MG63 (cell line): ENCODE measurements at regions not wholly inside any gene's neighbourhood (a gene's known extent, or its start where the extent isn't known, plus 50 kb on each side); places are given as distances from the start of the nearest gene placed in this dataset.
A peak's percentile ranks its signal among the peaks of the same experiment; 100 is the strongest.
"Not testable (repeated sequence)": the region's sequence is repeated elsewhere in the genome, so short reads cannot be mapped to it uniquely, and the experiment has no call there.

ENCODE experiments used
- DNase-seq: peaks from one replicate; pipeline ENCODE4 v3.0.0-alpha.2; 2020
- H3K27me3 ChIP-seq: fragments of 250-450 bp; sonication (Bioruptor Pico); 2 replicates; pipeline ENCODE4 v1.5.1; 2020; ENCODE audit warnings: mild to moderate bottlenecking, moderate library complexity
- H3K36me3 ChIP-seq: fragments of 250-450 bp; sonication (Bioruptor Pico); 2 replicates; pipeline ENCODE4 v1.5.1; 2020; ENCODE audit warnings: mild to moderate bottlenecking, moderate library complexity
- H3K4me3 ChIP-seq: fragments of 250-450 bp; sonication (Bioruptor Pico); 2 replicates; pipeline ENCODE4 v1.5.1; 2020; ENCODE audit warnings: mild to moderate bottlenecking, moderate library complexity
- H3K9me3 ChIP-seq: fragments of 250-450 bp; sonication (Bioruptor Pico); 2 replicates; pipeline ENCODE4 v1.5.1; 2020; ENCODE audit warnings: mild to moderate bottlenecking, moderate library complexity

GRCh38 chrX:40998123-40998522, 87.1 kb upstream of the USP9X start:
- Histone ChIP-seq H3K36me3 (no peaks in the 10 kb centered on the region), H3K9me3 (no peaks in the 10 kb centered on the region), H3K27me3 (no peaks in the 10 kb centered on the region), H3K4me3 (no peak overlapping the region)
- no peak for DNase-seq

GRCh38 chrX:41001327-41001726, 83.9 kb upstream of the USP9X start:
- H3K4me3 ChIP-seq, result no peak overlapping the region
- H3K27me3 ChIP-seq, result no peaks in the 10 kb centered on the region
- no peaks in the 10 kb centered on the region for H3K9me3 ChIP-seq
- DNase-seq, result no peak
- no peaks in the 10 kb centered on the region for H3K36me3 ChIP-seq

GRCh38 chrX:41002026-41002425, 83.2 kb upstream of the USP9X start:
- Histone ChIP-seq H3K27me3 (no peaks in the 10 kb centered on the region), H3K4me3 (no peak overlapping the region), H3K36me3 (no peaks in the 10 kb centered on the region), H3K9me3 (no peaks in the 10 kb centered on the region)
- DNase-seq, result no peak

- DNase-seq, result no peak
- H3K27me3 ChIP-seq, result no peaks in the 10 kb centered on the region
These were observed 81.6 kb upstream of the USP9X start for GRCh38 chrX:41003506-41004270.

GRCh38 chrX:41005445-41005992, 79.7 kb upstream of the USP9X start:
- DNase-seq, result no peak
- no peaks in the 10 kb centered on the region for H3K36me3 ChIP-seq
- H3K27me3 ChIP-seq, result no peaks in the 10 kb centered on the region
- no peaks in the 10 kb centered on the region for H3K9me3 ChIP-seq
- no peak overlapping the region for H3K4me3 ChIP-seq

More at GRCh38 chrX:41003506-41004270, 81.6 kb upstream of the USP9X start:
- Histone ChIP-seq H3K4me3 (no peak overlapping the region), H3K36me3 (no peaks in the 10 kb centered on the region), H3K9me3 (no peaks in the 10 kb centered on the region)

- Histone ChIP-seq H3K9me3 (no peaks in the 10 kb centered on the region), H3K27me3 (no peaks in the 10 kb centered on the region), H3K4me3 (peak overlapping the region; percentile 9; the same call in 1 of the 2 replicates), H3K36me3 (no peaks in the 10 kb centered on the region)
- DNase-seq, result peak; percentile 78
These were observed 75.1 kb upstream of the USP9X start for GRCh38 chrX:41009850-41010846.

- peak; percentile 27 for DNase-seq
- Histone ChIP-seq H3K4me3 (no peak overlapping the region), H3K36me3 (no peaks in the 10 kb centered on the region)
These were observed 70.4 kb upstream of the USP9X start for GRCh38 chrX:41014776-41015360.

GRCh38 chrX:41017785-41018184, 67.5 kb upstream of the USP9X start:
- H3K27me3 ChIP-seq, DNase-seq, H3K36me3 ChIP-seq, H3K9me3 ChIP-seq, H3K4me3 ChIP-seq: not testable (repeated sequence)

More at GRCh38 chrX:41014776-41015360, 70.4 kb upstream of the USP9X start:
- H3K9me3 ChIP-seq, result no peaks in the 10 kb centered on the region
- no peaks in the 10 kb centered on the region for H3K27me3 ChIP-seq

- not testable (repeated sequence) for H3K36me3 ChIP-seq, H3K4me3 ChIP-seq, H3K27me3 ChIP-seq, H3K9me3 ChIP-seq, DNase-seq
These were observed 66.7 kb upstream of the USP9X start for GRCh38 chrX:41018391-41019040.

- Histone ChIP-seq H3K27me3 (no peaks in the 10 kb centered on the region), H3K4me3 (no peak overlapping the region), H3K36me3 (no peaks in the 10 kb centered on the region), H3K9me3 (no peaks in the 10 kb centered on the region)
- no peak for DNase-seq
These were observed 66.2 kb upstream of the USP9X start for GRCh38 chrX:41019041-41019392.

GRCh38 chrX:41022566-41022965, 62.7 kb upstream of the USP9X start:
- no peak for DNase-seq
- Histone ChIP-seq H3K36me3 (no peaks in the 10 kb centered on the region), H3K27me3 (no peaks in the 10 kb centered on the region), H3K9me3 (no peaks in the 10 kb centered on the region), H3K4me3 (no peak overlapping the region)

- no peak for DNase-seq
- H3K4me3 ChIP-seq, result no peak overlapping the region
- no peaks in the 10 kb centered on the region for H3K27me3 ChIP-seq
- H3K9me3 ChIP-seq, result no peaks in the 10 kb centered on the region
- no peaks in the 10 kb centered on the region for H3K36me3 ChIP-seq
These were observed 62.1 kb upstream of the USP9X start for GRCh38 chrX:41023098-41023497.

- H3K27me3 ChIP-seq, H3K9me3 ChIP-seq, H3K36me3 ChIP-seq, DNase-seq, H3K4me3 ChIP-seq: not testable (repeated sequence)
These were observed 60.9 kb upstream of the USP9X start for GRCh38 chrX:41024335-41024734.

- H3K27me3 ChIP-seq, result no peaks in the 10 kb centered on the region
These were observed 60.5 kb upstream of the USP9X start for GRCh38 chrX:41024755-41025154.

GRCh38 chrX:41025926-41026701, 59.1 kb upstream of the USP9X start:
- peak overlapping the region; percentile 11; the same call in 1 of the 2 replicates for H3K4me3 ChIP-seq
- no peaks in the 10 kb centered on the region for H3K27me3 ChIP-seq
- H3K9me3 ChIP-seq, result no peaks in the 10 kb centered on the region
- H3K36me3 ChIP-seq, result no peaks in the 10 kb centered on the region
- peak; percentile 35 for DNase-seq

More at GRCh38 chrX:41024755-41025154, 60.5 kb upstream of the USP9X start:
- Histone ChIP-seq H3K9me3 (no peaks in the 10 kb centered on the region), H3K36me3 (no peaks in the 10 kb centered on the region), H3K4me3 (no peak overlapping the region)
- no peak for DNase-seq

GRCh38 chrX:41026702-41027078, 58.6 kb upstream of the USP9X start:
- no peaks in the 10 kb centered on the region for H3K36me3 ChIP-seq
- H3K4me3 ChIP-seq, result no peak overlapping the region
- H3K9me3 ChIP-seq, result no peaks in the 10 kb centered on the region
- no peak for DNase-seq
- no peaks in the 10 kb centered on the region for H3K27me3 ChIP-seq
